Karpas-422 (cell line): ENCODE measurements at regions not wholly inside any gene's neighbourhood (a gene's known extent, or its start where the extent isn't known, plus 50 kb on each side); places are given as distances from the start of the nearest gene placed in this dataset.

Experiments
- DNase-seq: peaks from one replicate; pipeline ENCODE4 v3.0.0-alpha.2; 2015
- H2AFZ ChIP-seq: fragments of 200-600 bp; sonication (generic); 2 replicates; pipeline ENCODE4 v1.6.1; 2014; ENCODE audit warnings: antibody characterized with exemption, low read length, mixed read lengths
- H3K27ac ChIP-seq: fragments of 200-600 bp; sonication (generic); 2 replicates; pipeline ENCODE4 v1.5.1; 2014; ENCODE audit warnings: mild to moderate bottlenecking, low read length, moderate library complexity
- H3K27me3 ChIP-seq: fragments of 200-600 bp; sonication (generic); 2 replicates; pipeline ENCODE4 v1.6.1; 2014; ENCODE audit warnings: low read length, mixed read lengths
- H3K36me3 ChIP-seq: fragments of 200-600 bp; sonication (generic); 2 replicates; pipeline ENCODE4 v1.6.1; 2014; ENCODE audit warnings: low read length, mixed read lengths; ENCODE audit not compliant: insufficient read depth
- H3K4me1 ChIP-seq: fragments of 200-600 bp; sonication (generic); 2 replicates; pipeline ENCODE4 v1.6.1; 2014; ENCODE audit warnings: mild to moderate bottlenecking, low read length, mixed read lengths
- H3K4me2 ChIP-seq: fragments of 200-600 bp; sonication (generic); 2 replicates; pipeline ENCODE4 v1.6.1; 2014; ENCODE audit warnings: low read length, low read depth, mild to moderate bottlenecking; ENCODE audit not compliant: poor library complexity, severe bottlenecking
- H3K4me3 ChIP-seq: fragments of 200-600 bp; sonication (generic); 2 replicates; pipeline ENCODE4 v1.5.1; 2014; ENCODE audit warnings: mild to moderate bottlenecking, antibody characterized with exemption, low read length, mixed read lengths
- H3K79me2 ChIP-seq: fragments of 200-600 bp; sonication (generic); 2 replicates; pipeline ENCODE4 v1.6.1; 2014; ENCODE audit warnings: mild to moderate bottlenecking, low read length, mixed read lengths
- H3K9ac ChIP-seq: fragments of 200-600 bp; sonication (generic); 2 replicates; pipeline ENCODE4 v1.6.0; 2014; ENCODE audit warnings: low read length
- H3K9me2 ChIP-seq: fragments of 200-600 bp; sonication (generic), shearing (Covaris generic); replicated peaks from 2 replicates; pipeline ENCODE4 v1.6.0; 2014; ENCODE audit warnings: mild to moderate bottlenecking, low read length, moderate library complexity; ENCODE audit not compliant: insufficient read depth
- H3K9me3 ChIP-seq: fragments of 300-700, 200-600 bp; sonication (generic); 2 replicates; pipeline ENCODE4 v1.6.1; 2014; ENCODE audit warnings: low read length, mixed read lengths
- H4K20me1 ChIP-seq: fragments of 200-600 bp; sonication (generic); 2 replicates; pipeline ENCODE4 v1.6.1; 2014; ENCODE audit warnings: mild to moderate bottlenecking, antibody characterized with exemption, low read length, low read depth; ENCODE audit not compliant: insufficient read depth

GRCh38 chr6:22062807-22063408, 233.9 kb downstream of the PRL start:
- Histone ChIP-seq H2AFZ (no peak overlapping the region), H3K4me3 (no peak overlapping the region), H3K36me3 (no peaks in the 10 kb centered on the region), H3K4me1 (no peaks in the 10 kb centered on the region), H3K9ac (no peak overlapping the region), H4K20me1 (no peaks in the 10 kb centered on the region), H3K27me3 (no peaks in the 10 kb centered on the region), H3K9me3 (no peaks in the 10 kb centered on the region), H3K4me2 (no peak overlapping the region), H3K27ac (no peak overlapping the region), H3K79me2 (no peaks in the 10 kb centered on the region), H3K9me2 (no peaks in the 10 kb centered on the region)
- DNase-seq: no peak

DNA sequence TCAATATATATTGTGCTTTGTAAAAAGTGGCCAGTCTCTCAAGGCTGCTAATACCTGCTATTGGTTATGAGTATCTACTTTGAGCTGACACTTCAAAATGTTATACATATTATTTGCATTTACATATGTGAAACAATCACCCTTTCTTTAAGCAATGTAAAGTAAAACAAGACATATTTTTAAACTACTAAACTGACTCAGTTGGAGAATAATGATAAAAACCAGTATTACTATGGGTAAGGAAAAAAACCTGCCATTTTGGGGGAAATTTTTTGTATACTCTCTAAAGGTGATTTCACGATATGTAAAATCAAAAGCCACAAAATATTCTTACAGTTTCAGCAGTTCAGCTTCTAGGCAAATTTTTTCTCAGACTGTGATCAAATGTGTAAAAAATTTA, 232.3 kb downstream of the PRL start:
- DNase-seq: no peak
- no peak overlapping the region for H2AFZ ChIP-seq
- H3K9me2 ChIP-seq: no peaks in the 10 kb centered on the region
- no peaks in the 10 kb centered on the region for H4K20me1 ChIP-seq
- H3K9ac ChIP-seq: no peak overlapping the region
- no peaks in the 10 kb centered on the region for H3K27me3 ChIP-seq
- no peaks in the 10 kb centered on the region for H3K4me1 ChIP-seq
- no peak overlapping the region for H3K4me3 ChIP-seq
- H3K36me3 ChIP-seq: no peaks in the 10 kb centered on the region
- H3K4me2 ChIP-seq: no peak overlapping the region
- H3K27ac ChIP-seq: no peak overlapping the region
- no peaks in the 10 kb centered on the region for H3K79me2 ChIP-seq
- H3K9me3 ChIP-seq: no peaks in the 10 kb centered on the region

DNA sequence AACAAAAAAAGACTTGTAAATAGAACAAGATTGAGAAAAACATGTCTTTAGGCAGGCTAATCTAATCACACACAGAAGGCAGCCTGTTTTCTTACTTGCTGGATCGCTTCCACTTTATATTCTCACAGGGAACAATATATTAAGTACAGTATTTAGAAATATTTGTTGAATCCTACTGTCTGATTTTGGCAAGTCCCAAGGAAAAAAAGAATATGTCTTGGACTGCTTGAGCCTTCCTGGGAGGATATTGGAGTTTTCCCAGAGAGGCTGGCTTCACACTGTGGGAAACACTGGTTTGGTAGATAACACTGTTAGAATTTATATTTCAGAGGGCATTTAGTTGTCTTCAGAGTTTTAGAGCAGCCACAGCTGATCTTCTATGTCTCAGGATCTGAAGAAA, 229.7 kb downstream of the PRL start:
- Histone ChIP-seq H3K27me3 (no peaks in the 10 kb centered on the region), H3K4me1 (no peaks in the 10 kb centered on the region), H3K4me3 (no peak overlapping the region), H3K4me2 (no peak overlapping the region), H3K9me2 (no peaks in the 10 kb centered on the region), H3K9me3 (no peaks in the 10 kb centered on the region), H4K20me1 (no peaks in the 10 kb centered on the region), H3K36me3 (no peaks in the 10 kb centered on the region), H3K9ac (no peak overlapping the region), H2AFZ (no peak overlapping the region), H3K27ac (no peak overlapping the region), H3K79me2 (no peaks in the 10 kb centered on the region)
- no peak for DNase-seq

DNA sequence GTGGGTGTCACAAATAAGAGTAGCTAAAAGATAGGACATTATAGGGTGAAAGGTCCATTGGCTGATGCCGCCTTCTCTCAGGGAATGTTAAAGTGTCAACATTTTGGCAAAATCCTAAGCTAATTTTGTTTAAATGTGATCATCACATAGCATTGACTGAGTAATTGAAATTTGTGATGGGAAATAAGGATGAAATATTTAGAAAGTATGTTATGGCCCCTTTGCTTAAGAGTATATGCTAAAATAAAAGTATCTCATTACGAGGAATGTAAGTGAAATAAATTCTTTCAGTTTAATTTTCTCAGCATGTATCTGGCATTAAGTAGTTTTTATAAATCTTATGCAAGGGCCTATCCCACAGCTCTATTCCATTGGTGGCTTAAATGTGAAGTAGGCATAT, 229.2 kb downstream of the PRL start:
- no peaks in the 10 kb centered on the region for H3K79me2 ChIP-seq
- H3K27me3 ChIP-seq: no peaks in the 10 kb centered on the region
- no peaks in the 10 kb centered on the region for H4K20me1 ChIP-seq
- no peak overlapping the region for H2AFZ ChIP-seq
- no peaks in the 10 kb centered on the region for H3K9me2 ChIP-seq
- no peak overlapping the region for H3K9ac ChIP-seq
- H3K27ac ChIP-seq: no peak overlapping the region
- no peak overlapping the region for H3K4me3 ChIP-seq
- DNase-seq: no peak
- no peaks in the 10 kb centered on the region for H3K36me3 ChIP-seq
- no peaks in the 10 kb centered on the region for H3K9me3 ChIP-seq
- no peaks in the 10 kb centered on the region for H3K4me1 ChIP-seq
- no peak overlapping the region for H3K4me2 ChIP-seq

- no peak overlapping the region for H3K9ac ChIP-seq
- H3K4me3 ChIP-seq: no peak overlapping the region
- no peak overlapping the region for H3K4me2 ChIP-seq
- H3K9me3 ChIP-seq: no peaks in the 10 kb centered on the region
- H3K9me2 ChIP-seq: no peaks in the 10 kb centered on the region
- no peaks in the 10 kb centered on the region for H3K27me3 ChIP-seq
- no peak for DNase-seq
- H4K20me1 ChIP-seq: no peaks in the 10 kb centered on the region
- H3K4me1 ChIP-seq: no peaks in the 10 kb centered on the region
- no peaks in the 10 kb centered on the region for H3K36me3 ChIP-seq
- no peak overlapping the region for H2AFZ ChIP-seq
- no peak overlapping the region for H3K27ac ChIP-seq
- no peaks in the 10 kb centered on the region for H3K79me2 ChIP-seq
These were observed 228.1 kb downstream of the PRL start for GRCh38 chr6:22068561-22069305.

DNA sequence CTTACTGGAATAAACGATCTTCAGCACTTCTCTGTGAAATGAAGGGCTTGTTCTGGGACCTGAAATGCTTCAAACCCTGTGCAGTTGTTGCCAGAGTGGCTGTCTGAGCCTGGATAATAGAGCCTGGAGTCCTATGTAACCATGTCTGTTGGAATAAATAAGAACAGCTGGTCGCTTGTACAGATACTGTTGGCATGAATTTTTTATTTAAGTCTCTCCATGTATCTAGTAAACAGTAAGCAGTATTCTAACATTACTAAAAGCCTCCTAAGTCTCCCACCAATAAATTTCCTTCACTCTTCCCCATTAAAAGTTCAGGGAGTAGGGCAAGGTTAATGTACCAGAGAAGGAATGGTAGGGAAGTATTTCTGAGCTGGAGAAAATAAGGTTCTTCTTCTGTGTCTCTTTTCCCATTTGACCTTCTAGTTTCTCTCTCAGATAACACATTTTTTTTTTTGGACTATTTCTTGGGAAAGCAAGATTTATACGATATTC, 227.5 kb downstream of the PRL start:
- Histone ChIP-seq H3K9me3 (no peaks in the 10 kb centered on the region), H3K36me3 (no peaks in the 10 kb centered on the region), H3K9ac (no peak overlapping the region), H2AFZ (no peak overlapping the region), H3K4me2 (no peak overlapping the region), H3K27ac (no peak overlapping the region), H3K79me2 (no peaks in the 10 kb centered on the region), H3K9me2 (no peaks in the 10 kb centered on the region), H4K20me1 (no peaks in the 10 kb centered on the region), H3K27me3 (no peaks in the 10 kb centered on the region), H3K4me1 (no peaks in the 10 kb centered on the region), H3K4me3 (no peak overlapping the region)
- no peak for DNase-seq

GRCh38 chr6:22071270-22072041, 225.4 kb downstream of the PRL start:
- no peak overlapping the region for H3K27ac ChIP-seq
- no peaks in the 10 kb centered on the region for H3K4me1 ChIP-seq
- H3K4me3 ChIP-seq: no peak overlapping the region
- no peaks in the 10 kb centered on the region for H3K79me2 ChIP-seq
- H3K9ac ChIP-seq: no peak overlapping the region
- no peaks in the 10 kb centered on the region for H3K27me3 ChIP-seq
- no peak for DNase-seq
- H3K36me3 ChIP-seq: no peaks in the 10 kb centered on the region
- H4K20me1 ChIP-seq: no peaks in the 10 kb centered on the region
- no peaks in the 10 kb centered on the region for H3K9me3 ChIP-seq
- no peaks in the 10 kb centered on the region for H3K9me2 ChIP-seq
- no peak overlapping the region for H2AFZ ChIP-seq
- H3K4me2 ChIP-seq: no peak overlapping the region

DNA sequence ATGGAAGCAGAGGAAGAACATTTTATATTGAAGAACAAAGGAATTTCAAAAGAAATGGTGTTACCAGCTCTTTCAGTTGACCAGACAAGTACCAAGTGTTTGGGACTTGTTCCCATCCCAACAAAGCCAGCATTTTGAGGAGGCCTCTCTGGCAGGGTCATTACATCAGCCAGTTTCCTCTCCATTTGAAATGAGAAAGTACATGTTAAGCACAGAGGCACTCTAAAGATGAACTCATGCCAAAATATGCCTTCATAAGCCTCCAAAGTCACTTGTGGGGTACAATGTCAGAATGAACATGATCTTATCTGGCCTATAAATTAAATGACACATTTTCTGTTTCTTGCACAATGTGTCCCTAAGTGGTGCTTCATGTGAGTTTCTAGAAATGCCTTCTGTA, 223.9 kb downstream of the PRL start:
- Histone ChIP-seq H3K27me3 (no peaks in the 10 kb centered on the region), H2AFZ (no peak overlapping the region), H3K4me2 (no peak overlapping the region)

More for the DNA sequence above, 223.9 kb downstream of the PRL start:
- Histone ChIP-seq H3K9ac (no peak overlapping the region), H3K4me3 (no peak overlapping the region), H3K36me3 (no peaks in the 10 kb centered on the region), H3K9me3 (no peaks in the 10 kb centered on the region), H3K79me2 (no peaks in the 10 kb centered on the region), H4K20me1 (no peaks in the 10 kb centered on the region), H3K9me2 (no peaks in the 10 kb centered on the region), H3K4me1 (no peaks in the 10 kb centered on the region), H3K27ac (no peak overlapping the region)
- DNase-seq: no peak
